ENCODE measurements at regions not wholly inside any gene's neighbourhood (a gene's known extent, or its start where the extent isn't known, plus 50 kb on each side); places are given as distances from the start of the nearest gene placed in this dataset.

GRCh38 chr6:45791211-45792168 lies 224.2 kb downstream of the CLIC5 start:
- DNase-seq (ENCODE audit: low read depth): peak; percentile 74

GRCh38 chr6:45789238-45789637 lies 226.4 kb downstream of the CLIC5 start:
- no peak for DNase-seq (ENCODE audit: low read depth)

- DNase-seq (ENCODE audit: low read depth): peak; percentile 66
Observed at GRCh38 chr6:45787384-45787783, 228.3 kb downstream of the CLIC5 start.

GRCh38 chr6:45786355-45786781 lies 229.3 kb downstream of the CLIC5 start:
- DNase-seq (ENCODE audit: low read depth): no peak

- no peak for DNase-seq (ENCODE audit: low read depth)
Observed at GRCh38 chr6:45784250-45784649, 231.4 kb downstream of the CLIC5 start.

GRCh38 chr6:45783716-45784115 lies 231.9 kb downstream of the CLIC5 start:
- no peak for DNase-seq (ENCODE audit: low read depth)

- DNase-seq (ENCODE audit: low read depth): no peak
Observed at GRCh38 chr6:45781890-45782289, 233.8 kb downstream of the CLIC5 start.

GRCh38 chr6:45780523-45780922 lies 235.1 kb downstream of the CLIC5 start:
- DNase-seq (ENCODE audit: low read depth): no peak

GRCh38 chr6:45775026-45775697 lies 240.5 kb downstream of the CLIC5 start:
- DNase-seq (ENCODE audit: low read depth): no peak

- DNase-seq (ENCODE audit: low read depth): no peak
Observed at GRCh38 chr6:45773906-45774305, 241.8 kb downstream of the CLIC5 start.

- no peak for DNase-seq (ENCODE audit: low read depth)
Observed at GRCh38 chr6:45772886-45773495, 242.7 kb downstream of the CLIC5 start.

GRCh38 chr6:45772051-45772450 lies 243.6 kb downstream of the CLIC5 start:
- no peak for DNase-seq (ENCODE audit: low read depth)

- DNase-seq (ENCODE audit: low read depth): no peak
Observed at GRCh38 chr6:45763281-45763680, 252.4 kb downstream of the CLIC5 start.

GRCh38 chr6:45759472-45759810 lies 256.2 kb downstream of the CLIC5 start:
- DNase-seq (ENCODE audit: low read depth): peak; percentile 56

- peak; percentile 9 for DNase-seq (ENCODE audit: low read depth)
Observed at GRCh38 chr6:45758787-45759471, 256.7 kb downstream of the CLIC5 start.

- DNase-seq (ENCODE audit: low read depth): peak; percentile 71
Observed at GRCh38 chr6:45757443-45758130, 258.1 kb downstream of the CLIC5 start.

- no peak for DNase-seq (ENCODE audit: low read depth)
Observed at GRCh38 chr6:45756606-45757005, 259.1 kb downstream of the CLIC5 start.

GRCh38 chr6:45754432-45754831 lies 261.2 kb downstream of the CLIC5 start:
- DNase-seq (ENCODE audit: low read depth): no peak

GRCh38 chr6:45746046-45746445 lies 269.6 kb downstream of the CLIC5 start:
- peak; percentile 14 for DNase-seq (ENCODE audit: low read depth)

GRCh38 chr6:45743028-45743615 lies 272.5 kb downstream of the CLIC5 start:
- no peak for DNase-seq (ENCODE audit: low read depth)

GRCh38 chr6:45742591-45742990 lies 273.1 kb downstream of the CLIC5 start:
- no peak for DNase-seq (ENCODE audit: low read depth)

Data from fibroblast of gingiva (primary cell).